GM19467 (cell line): ENCODE measurements at regions not wholly inside any gene's neighbourhood (a gene's known extent, or its start where the extent isn't known, plus 50 kb on each side); places are given as distances from the start of the nearest gene placed in this dataset.

Experiments
- ATAC-seq: cut with Tn5 transposase; IDR thresholded peaks from one replicate; pipeline ENCODE4 v1.9.1; 2021; ENCODE audit warnings: mild to moderate bottlenecking, moderate library complexity; ENCODE audit not compliant: unreplicated experiment

- no peak for ATAC-seq
Measured at GRCh38 chr12:66960006-66960405, 281.1 kb upstream of the GRIP1 start.

DNA sequence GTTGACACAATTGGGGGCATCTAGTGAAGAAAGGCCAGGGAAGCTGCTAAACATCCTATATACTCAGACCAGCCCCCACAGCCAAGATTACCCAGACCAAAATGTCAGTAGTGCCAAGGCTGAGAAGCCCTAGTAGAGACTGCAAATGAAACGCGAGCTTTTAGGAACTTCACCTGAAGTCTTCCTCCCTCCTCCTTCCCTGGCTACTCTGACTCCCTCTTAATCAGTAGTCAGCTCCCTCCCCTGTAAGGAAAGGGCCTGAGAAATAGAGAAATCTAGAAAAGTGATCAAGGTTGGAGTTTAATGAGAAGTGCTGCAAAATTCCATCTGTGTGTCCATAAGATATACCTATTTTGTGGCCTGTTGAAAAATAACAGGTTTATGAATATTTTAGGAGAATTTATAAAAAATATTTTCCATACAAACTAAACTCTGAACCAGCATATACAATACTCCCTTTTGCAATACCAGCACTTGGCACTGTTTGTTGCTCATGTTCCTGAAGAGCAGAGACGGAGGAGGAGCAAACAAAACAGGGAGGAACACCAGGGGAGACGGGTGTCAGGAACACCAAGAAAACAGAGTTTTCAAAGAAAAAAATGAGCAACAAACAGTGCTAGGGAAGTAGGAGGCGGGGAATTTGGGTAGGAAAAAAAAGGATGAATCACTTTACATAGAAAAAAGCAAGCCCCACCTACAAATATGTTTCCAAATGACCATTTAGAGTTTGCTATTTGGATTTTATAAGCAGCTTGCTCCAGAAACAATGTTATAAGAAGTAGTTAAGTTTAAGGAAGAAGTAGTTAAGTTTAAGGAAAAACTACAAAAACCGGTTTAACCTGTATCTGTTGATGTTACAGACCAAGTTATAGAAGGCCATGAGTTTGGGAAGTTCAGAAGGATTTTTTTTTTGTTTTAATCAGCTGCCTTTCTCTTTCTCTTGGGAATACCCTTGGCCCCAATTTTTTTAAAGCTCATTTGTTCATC, 282.1 kb upstream of the GRIP1 start:
- no peak for ATAC-seq

DNA sequence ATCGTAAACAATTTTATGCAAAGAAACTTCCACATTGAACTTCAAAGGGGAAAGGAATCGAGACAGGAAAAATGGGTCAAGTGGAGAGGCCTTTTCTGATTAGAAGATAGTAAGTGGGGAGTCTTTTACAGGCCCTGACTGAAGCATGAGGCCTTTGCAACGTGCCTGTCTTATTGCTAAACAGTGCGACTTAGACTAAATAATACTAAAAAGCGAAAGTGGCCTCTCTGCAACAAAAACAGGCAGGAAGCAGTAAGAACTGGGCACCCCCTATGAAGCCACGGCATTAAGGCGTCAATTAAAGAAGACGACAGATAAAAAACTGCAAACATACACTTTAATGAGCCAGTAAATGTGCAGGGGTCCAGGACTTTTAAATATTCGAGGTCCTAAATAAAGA, 283.4 kb upstream of the GRIP1 start:
- ATAC-seq = no peak

- ATAC-seq = no peak
Measured at GRCh38 chr12:66963901-66964300, 285.0 kb upstream of the GRIP1 start.

DNA sequence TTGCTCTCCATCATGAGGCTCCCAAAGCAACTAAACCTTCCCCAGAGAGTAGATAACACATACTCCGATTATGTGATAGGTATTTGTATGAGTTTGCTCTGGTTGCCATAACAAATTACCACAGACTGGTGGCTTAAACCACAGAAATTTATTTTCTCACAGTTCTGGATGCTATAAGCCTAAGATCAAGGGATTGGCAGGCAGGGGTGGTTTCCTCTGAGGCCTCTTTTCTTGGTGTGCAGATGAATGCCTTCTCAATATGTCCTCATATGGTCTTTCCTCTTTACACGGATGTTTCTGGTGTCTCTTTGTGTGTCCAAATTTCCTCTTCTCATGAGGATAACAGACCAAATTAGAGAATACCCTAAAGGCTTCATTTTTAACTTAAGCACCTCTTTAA, 285.8 kb upstream of the GRIP1 start:
- ATAC-seq = no peak

GRCh38 chr12:66965621-66966020, 286.7 kb upstream of the GRIP1 start:
- ATAC-seq = no peak

- no peak for ATAC-seq
Measured at GRCh38 chr12:66971816-66972215, 292.9 kb upstream of the GRIP1 start.

GRCh38 chr12:66976526-66976925, 292.6 kb upstream of the CAND1 start:
- ATAC-seq = no peak

DNA sequence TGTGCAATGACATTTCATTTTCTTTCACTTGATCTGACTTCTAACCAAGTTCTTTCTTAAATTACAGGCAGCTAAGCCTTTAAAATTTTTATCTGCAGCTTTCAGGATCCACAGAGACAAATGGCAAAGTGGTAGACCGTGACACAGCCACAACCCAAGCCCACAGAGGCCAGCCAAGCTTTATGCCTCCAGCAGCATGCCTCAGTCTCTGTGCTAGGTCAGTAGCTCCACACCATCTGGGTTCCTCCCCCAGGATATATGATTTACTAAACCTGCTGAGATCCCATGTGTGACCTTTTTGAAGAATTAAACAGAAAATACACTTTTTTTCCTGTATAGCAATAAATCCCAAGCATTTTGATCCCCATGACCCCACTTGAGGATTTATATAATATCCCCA, 290.4 kb upstream of the CAND1 start:
- ATAC-seq = no peak

DNA sequence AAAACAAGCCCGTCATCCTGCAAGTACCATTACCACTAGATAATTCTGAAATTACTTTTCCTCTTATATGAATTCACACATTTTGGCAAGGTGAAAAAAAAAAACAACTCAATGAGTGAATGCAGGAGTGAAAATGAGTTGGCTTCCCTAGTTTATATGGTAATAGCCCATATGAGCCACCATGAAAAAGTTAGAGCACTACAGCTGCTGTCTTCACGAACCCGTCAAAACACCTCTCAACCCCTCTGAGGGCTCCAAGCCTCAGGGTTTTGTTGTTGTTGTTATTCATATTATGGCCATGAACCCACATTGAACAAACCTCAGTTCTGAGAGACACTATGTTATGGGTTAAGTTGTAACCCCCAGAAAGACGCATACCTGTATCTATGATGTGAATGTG, 289.9 kb upstream of the CAND1 start:
- no peak for ATAC-seq

DNA sequence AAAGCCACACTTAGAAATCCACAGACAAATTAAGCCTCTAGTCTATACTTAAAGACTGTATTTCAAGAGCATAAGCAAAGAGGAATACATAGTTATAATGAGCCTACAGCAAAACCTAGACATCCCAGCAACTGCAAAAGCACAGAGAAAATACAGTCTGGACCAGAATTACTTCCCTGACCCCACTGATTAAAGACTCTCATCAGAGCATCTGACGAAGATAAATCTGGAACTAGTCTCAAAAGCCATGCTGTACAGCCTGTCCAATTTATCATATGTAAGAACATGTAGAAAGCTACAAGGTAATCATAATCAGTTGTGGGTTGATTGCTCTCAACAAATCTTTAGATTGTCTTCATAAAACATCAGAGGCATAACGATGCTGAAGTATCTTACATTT, 285.1 kb upstream of the CAND1 start:
- no peak for ATAC-seq

GRCh38 chr12:66984962-66985361, 284.2 kb upstream of the CAND1 start:
- no peak for ATAC-seq

DNA sequence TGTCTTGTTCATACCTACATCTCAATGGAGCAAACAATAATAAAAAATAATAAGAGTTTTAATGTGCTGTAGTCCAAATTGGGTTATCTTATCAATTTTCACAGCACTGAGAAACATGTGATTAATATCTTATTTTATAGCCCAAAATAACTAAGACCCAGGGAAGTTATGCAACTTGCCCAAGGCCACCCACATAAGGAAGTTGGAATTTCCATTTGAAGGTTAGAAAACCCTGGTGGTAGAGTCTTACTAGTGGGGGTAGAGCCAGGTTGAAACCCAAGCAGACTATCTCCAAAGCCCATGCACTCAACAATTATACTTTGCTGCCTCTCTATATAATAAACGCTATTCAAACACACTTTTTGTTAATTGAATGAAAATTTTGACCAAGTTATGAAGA, 270.0 kb upstream of the CAND1 start:
- no peak for ATAC-seq

- ATAC-seq = no peak
Measured at GRCh38 chr12:67001251-67001650, 267.9 kb upstream of the CAND1 start.

DNA sequence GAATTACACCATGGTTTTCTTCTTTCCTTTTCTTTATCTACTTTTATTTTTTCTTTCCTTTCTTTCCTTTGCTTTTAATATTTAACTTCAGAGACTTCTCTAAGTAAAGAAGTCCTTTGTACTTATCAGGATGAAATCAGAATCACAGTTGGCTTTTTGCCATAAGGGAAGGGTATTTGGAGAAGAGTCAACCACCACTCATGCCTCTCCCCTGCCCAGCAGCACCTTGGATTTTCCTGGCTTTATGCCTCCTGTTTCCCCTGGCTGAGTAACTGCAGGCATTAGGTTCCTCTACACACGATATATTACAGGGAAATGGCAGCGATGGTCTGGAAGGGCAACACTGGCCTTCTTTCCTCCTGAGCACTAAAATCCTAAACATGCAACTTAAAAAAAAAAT, 266.4 kb upstream of the CAND1 start:
- no peak for ATAC-seq

- ATAC-seq = no peak
Measured at GRCh38 chr12:67006610-67007009, 262.5 kb upstream of the CAND1 start.

GRCh38 chr12:67014642-67015041, 254.5 kb upstream of the CAND1 start:
- no peak for ATAC-seq

DNA sequence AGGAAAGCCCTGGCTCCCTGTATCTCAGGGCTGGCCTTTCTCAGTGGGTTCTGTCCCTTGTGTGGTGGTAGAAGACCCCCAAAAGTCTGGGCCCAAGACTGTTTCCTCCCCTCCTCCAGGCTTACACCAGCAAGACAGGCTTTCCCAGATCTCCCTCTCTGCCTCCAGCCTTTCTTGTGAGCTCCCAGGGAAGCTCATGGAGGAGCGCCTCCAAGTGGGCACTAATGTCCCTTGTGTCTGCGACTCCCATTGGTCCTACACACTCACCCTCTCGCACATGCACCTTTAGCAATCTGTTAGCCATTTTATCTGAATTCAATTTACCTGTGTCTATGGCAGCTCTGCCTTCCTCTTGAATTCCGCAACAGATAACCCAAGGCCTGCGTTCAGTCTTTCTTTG, 251.1 kb upstream of the CAND1 start:
- no peak for ATAC-seq

- no peak for ATAC-seq
Measured at GRCh38 chr12:67019070-67019469, 250.1 kb upstream of the CAND1 start.

- peak; percentile 81 for ATAC-seq
Measured at GRCh38 chr12:67025543-67026114, 243.5 kb upstream of the CAND1 start.

- no peak for ATAC-seq
Measured at GRCh38 chr12:67026487-67027246, 242.5 kb upstream of the CAND1 start.

DNA sequence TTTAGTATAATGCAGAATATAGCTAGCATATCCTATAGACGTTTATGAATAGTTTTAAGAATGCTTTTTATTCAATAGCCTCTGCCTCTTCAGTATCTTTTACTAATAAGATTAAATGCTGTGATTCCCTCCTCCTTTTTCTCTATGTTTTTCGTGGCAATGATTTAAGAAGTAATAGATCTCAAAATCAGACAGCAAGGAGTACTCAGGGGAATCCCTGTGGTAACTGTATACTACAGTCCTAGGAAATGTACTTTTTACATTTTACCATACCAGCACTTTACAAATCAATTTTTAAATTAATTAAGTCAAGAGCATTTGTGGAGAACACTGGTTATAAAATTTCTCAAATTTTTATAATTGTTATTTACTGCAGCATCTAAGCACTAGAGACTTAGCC, 240.6 kb upstream of the CAND1 start:
- no peak for ATAC-seq
